MM.1S (cell line): ENCODE measurements at regions not wholly inside any gene's neighbourhood (a gene's known extent, or its start where the extent isn't known, plus 50 kb on each side); places are given as distances from the start of the nearest gene placed in this dataset.

Experiments used
- DNase-seq: peaks from one replicate; pipeline ENCODE4 v3.0.0-alpha.2; 2015
- H2AFZ ChIP-seq: fragments of 300-600 bp; sonication (generic); 2 replicates; pipeline ENCODE4 v1.6.0; 2016; ENCODE audit warnings: antibody characterized with exemption, low read length
- H3F3A ChIP-seq: fragments of 300-600 bp; sonication (generic); 2 replicates; pipeline ENCODE4 v1.6.1; 2016; ENCODE audit warnings: mild to moderate bottlenecking, antibody characterized with exemption, low read length, moderate library complexity, mixed read lengths; ENCODE audit not compliant: insufficient read depth
- H3K27ac ChIP-seq: fragments of 300-600 bp; sonication (generic); 2 replicates; pipeline ENCODE4 v1.5.1; 2016; ENCODE audit warnings: mild to moderate bottlenecking, low read length
- H3K27me3 ChIP-seq: fragments of 300-600 bp; sonication (generic); replicated peaks from 2 replicates; pipeline ENCODE4 v1.6.0; 2016; ENCODE audit warnings: low read length; ENCODE audit not compliant: insufficient read depth
- H3K36me3 ChIP-seq: fragments of 300-600 bp; sonication (generic); replicated peaks from 2 replicates; pipeline ENCODE4 v1.6.1; 2016; ENCODE audit warnings: mild to moderate bottlenecking, low read length, mixed read lengths; ENCODE audit not compliant: insufficient read depth
- H3K4me1 ChIP-seq: fragments of 300-600 bp; sonication (generic); 2 replicates; pipeline ENCODE4 v1.6.1; 2016; ENCODE audit warnings: low read length, mixed read lengths
- H3K4me2 ChIP-seq: fragments of 300-600 bp; sonication (generic); 2 replicates; pipeline ENCODE4 v1.6.0; 2016; ENCODE audit warnings: low read depth, low read length
- H3K4me3 ChIP-seq: fragments of 300-600 bp; sonication (generic); 2 replicates; pipeline ENCODE4 v1.5.1; 2016; ENCODE audit warnings: low read length, mixed read lengths
- H3K79me2 ChIP-seq: fragments of 300-600 bp; sonication (generic); 2 replicates; pipeline ENCODE4 v1.6.1; 2016; ENCODE audit warnings: mixed run types, low read length, mixed read lengths
- H3K9ac ChIP-seq: fragments of 300-600 bp; sonication (generic); 2 replicates; pipeline ENCODE4 v1.6.1; 2016; ENCODE audit warnings: low read length, mixed read lengths
- H3K9me2 ChIP-seq: fragments of 300-600 bp; sonication (generic); replicated peaks from 2 replicates; pipeline ENCODE4 v1.6.1; 2016; ENCODE audit warnings: mild to moderate bottlenecking, low read length, mixed read lengths; ENCODE audit not compliant: insufficient read depth
- H3K9me3 ChIP-seq: fragments of 300-600 bp; sonication (generic); replicated peaks from 2 replicates; pipeline ENCODE4 v1.6.1; 2016; ENCODE audit warnings: mild to moderate bottlenecking, low read length, mixed read lengths; ENCODE audit not compliant: insufficient read depth
- H4K20me1 ChIP-seq: fragments of 300-600 bp; sonication (generic); 2 replicates; pipeline ENCODE4 v1.6.1; 2016; ENCODE audit warnings: mild to moderate bottlenecking, low read length, moderate library complexity, mixed read lengths; ENCODE audit not compliant: insufficient read depth
- EZH2 ChIP-seq: fragments of 300-600 bp; sonication (generic); optimal IDR thresholded peaks from 2 replicates; pipeline ENCODE3; 2017; ENCODE audit warnings: low read depth, mild to moderate bottlenecking, antibody characterized with exemption, low read length, mixed read lengths
- EZH2phosphoT487 ChIP-seq: fragments of 300-600 bp; sonication (generic); IDR thresholded peaks from 2 replicates; pipeline ENCODE4 v1.6.1; 2018; ENCODE audit warnings: antibody characterized with exemption, low read length
- TF ChIP-seq, protein P1 (sequence below): fragments of 300-600 bp; sonication (generic); IDR thresholded peaks from 2 replicates; pipeline ENCODE4 v1.5.1; 2016; ENCODE audit warnings: antibody characterized with exemption, low read length, mixed read lengths

DNA sequence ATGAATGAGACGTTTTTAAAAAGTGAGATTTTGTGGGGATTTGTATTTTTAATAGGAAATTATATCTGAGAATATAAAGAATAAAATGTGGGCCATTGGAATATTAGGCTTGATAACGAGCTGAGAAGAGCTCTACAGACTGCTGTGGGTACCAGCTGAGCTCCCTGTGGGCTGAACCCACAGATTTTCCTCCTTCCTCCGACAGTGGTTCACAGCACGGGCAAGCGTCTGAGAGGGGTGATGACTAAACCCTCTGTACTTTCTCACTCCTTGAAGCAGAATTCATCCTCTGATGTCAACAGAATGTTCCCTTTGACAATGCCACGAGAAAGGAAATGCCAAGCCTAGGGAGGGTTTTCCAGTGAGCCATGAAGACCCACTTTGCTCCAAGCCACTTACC is 102.7 kb upstream of the AJAP1 start:
- Histone ChIP-seq H3F3A (no peaks in the 10 kb centered on the region), H3K27me3 (peaks cover 53% of the 10 kb centered on the region), H3K4me3 (no peak overlapping the region), H3K4me1 (no peaks in the 10 kb centered on the region), H3K36me3 (no peaks in the 10 kb centered on the region), H3K4me2 (no peak overlapping the region), H3K9ac (no peak overlapping the region), H4K20me1 (no peaks in the 10 kb centered on the region), H3K27ac (no peak overlapping the region), H3K79me2 (no peaks in the 10 kb centered on the region), H3K9me3 (no peaks in the 10 kb centered on the region), H2AFZ (no peak overlapping the region), H3K9me2 (no peaks in the 10 kb centered on the region)
- no peak for DNase-seq
- TF ChIP-seq, protein P1, sequence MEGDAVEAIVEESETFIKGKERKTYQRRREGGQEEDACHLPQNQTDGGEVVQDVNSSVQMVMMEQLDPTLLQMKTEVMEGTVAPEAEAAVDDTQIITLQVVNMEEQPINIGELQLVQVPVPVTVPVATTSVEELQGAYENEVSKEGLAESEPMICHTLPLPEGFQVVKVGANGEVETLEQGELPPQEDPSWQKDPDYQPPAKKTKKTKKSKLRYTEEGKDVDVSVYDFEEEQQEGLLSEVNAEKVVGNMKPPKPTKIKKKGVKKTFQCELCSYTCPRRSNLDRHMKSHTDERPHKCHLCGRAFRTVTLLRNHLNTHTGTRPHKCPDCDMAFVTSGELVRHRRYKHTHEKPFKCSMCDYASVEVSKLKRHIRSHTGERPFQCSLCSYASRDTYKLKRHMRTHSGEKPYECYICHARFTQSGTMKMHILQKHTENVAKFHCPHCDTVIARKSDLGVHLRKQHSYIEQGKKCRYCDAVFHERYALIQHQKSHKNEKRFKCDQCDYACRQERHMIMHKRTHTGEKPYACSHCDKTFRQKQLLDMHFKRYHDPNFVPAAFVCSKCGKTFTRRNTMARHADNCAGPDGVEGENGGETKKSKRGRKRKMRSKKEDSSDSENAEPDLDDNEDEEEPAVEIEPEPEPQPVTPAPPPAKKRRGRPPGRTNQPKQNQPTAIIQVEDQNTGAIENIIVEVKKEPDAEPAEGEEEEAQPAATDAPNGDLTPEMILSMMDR, result no peak
- TF ChIP-seq EZH2 (no peak), EZH2phosphoT487 (no peak)

DNA sequence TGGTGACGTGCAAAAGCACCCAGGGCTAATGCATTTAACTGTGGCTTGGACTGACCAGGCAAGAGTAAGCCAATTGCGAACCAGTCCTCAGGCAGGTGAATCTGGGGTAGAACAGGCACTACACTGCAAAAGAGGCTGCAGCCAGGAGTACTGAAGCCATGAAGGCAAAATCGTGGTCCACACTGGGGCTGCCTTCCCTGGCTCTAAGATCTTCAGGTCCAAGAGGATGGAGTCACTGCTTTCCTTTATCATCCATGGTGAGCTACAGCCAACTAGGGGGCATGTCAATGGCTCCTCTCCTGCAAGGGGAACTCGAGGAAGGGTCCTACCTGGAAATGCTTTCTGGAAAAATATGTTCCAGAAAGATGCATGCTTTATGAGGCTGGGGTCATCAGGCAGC is 100.6 kb upstream of the AJAP1 start:
- no peaks in the 10 kb centered on the region for H3K79me2 ChIP-seq
- H3K27me3 ChIP-seq, result peaks cover 40% of the 10 kb centered on the region
- H3K9ac ChIP-seq, result no peak overlapping the region
- no peaks in the 10 kb centered on the region for H3F3A ChIP-seq
- no peak overlapping the region for H3K4me3 ChIP-seq
- no peaks in the 10 kb centered on the region for H3K4me1 ChIP-seq
- no peak for DNase-seq
- H3K9me3 ChIP-seq, result no peaks in the 10 kb centered on the region
- no peak overlapping the region for H3K4me2 ChIP-seq
- no peaks in the 10 kb centered on the region for H3K9me2 ChIP-seq
- H2AFZ ChIP-seq, result no peak overlapping the region
- no peaks in the 10 kb centered on the region for H3K36me3 ChIP-seq
- H4K20me1 ChIP-seq, result no peaks in the 10 kb centered on the region
- no peak overlapping the region for H3K27ac ChIP-seq
- TF ChIP-seq, protein P1, result no peak
- TF ChIP-seq EZH2phosphoT487, result no peak
- no peak for TF ChIP-seq EZH2

DNA sequence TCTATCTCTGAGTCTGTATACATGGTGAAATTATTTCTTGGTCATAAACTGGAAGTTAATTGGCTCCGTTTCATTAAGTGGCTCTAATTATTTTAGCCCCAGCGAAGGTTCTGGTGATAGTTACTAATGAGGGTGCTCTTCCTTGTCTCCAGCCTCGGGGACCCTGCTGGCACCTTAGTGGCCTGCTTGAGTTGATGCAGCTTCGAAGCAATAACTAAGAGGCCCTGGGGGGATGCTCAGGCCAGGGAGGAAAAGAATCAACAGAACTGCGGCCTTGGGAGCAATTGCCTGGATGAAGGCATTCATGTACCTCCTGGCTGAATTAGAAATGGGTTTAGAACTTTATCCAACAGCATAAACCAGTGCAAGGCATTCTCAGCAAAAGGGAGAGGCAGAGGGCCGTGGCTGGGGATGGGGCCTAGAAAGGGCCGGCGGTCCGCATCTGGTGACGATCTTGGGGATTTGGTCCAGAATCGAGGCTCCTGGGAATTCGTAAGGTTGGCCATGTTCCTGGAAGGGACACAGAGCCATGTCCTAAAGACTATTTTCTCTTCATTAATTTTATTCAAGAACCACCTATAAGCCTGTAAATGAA is 100.0 kb upstream of the AJAP1 start:
- TF ChIP-seq, protein P1, result no peak
- TF ChIP-seq EZH2, result no peak
- TF ChIP-seq EZH2phosphoT487, result no peak
- H3K9me2 ChIP-seq, result no peaks in the 10 kb centered on the region

More for the DNA sequence above, 100.0 kb upstream of the AJAP1 start:
- Histone ChIP-seq H3F3A (no peaks in the 10 kb centered on the region), H3K4me3 (no peak overlapping the region), H3K9ac (no peak overlapping the region), H3K27ac (no peak overlapping the region), H3K9me3 (no peaks in the 10 kb centered on the region), H3K4me1 (no peaks in the 10 kb centered on the region), H3K36me3 (no peaks in the 10 kb centered on the region), H3K79me2 (no peaks in the 10 kb centered on the region), H4K20me1 (no peaks in the 10 kb centered on the region), H2AFZ (no peak overlapping the region), H3K4me2 (no peak overlapping the region), H3K27me3 (peaks cover 40% of the 10 kb centered on the region)
- no peak for DNase-seq
